ENCODE measurements at regions not wholly inside any gene's neighbourhood (a gene's known extent, or its start where the extent isn't known, plus 50 kb on each side); places are given as distances from the start of the nearest gene placed in this dataset.
A peak's percentile ranks its signal among the peaks of the same experiment; 100 is the strongest.

GRCh38 chr9:113646946-113647914 lies 183.7 kb downstream of the RGS3 start:
- WGBS = 96% methylated on average over 10 of the region's 10 CpGs
- no peak for DNase-seq (ENCODE audit: extremely low spot score)
- Histone ChIP-seq H3K36me3 (ENCODE audit: insufficient read depth) (no peaks in the 10 kb centered on the region), H3K4me1 (ENCODE audit: insufficient read depth) (no peaks in the 10 kb centered on the region), H3K27ac (ENCODE audit: low read depth) (no peak overlapping the region), H3K4me3 (ENCODE audit: low read depth, low read length) (no peak overlapping the region)

GRCh38 chr9:113648048-113648447 lies 184.5 kb downstream of the RGS3 start:
- 82% methylated on average over 2 of the region's 2 CpGs for WGBS
- no peak overlapping the region for H3K27ac ChIP-seq (ENCODE audit: low read depth)

GRCh38 chr9:113648586-113648985 lies 185.1 kb downstream of the RGS3 start:
- H3K36me3 ChIP-seq (ENCODE audit: insufficient read depth) = no peaks in the 10 kb centered on the region
- no peak overlapping the region for H3K4me3 ChIP-seq (ENCODE audit: low read depth, low read length)
- no peak overlapping the region for H3K27ac ChIP-seq (ENCODE audit: low read depth)
- DNase-seq (ENCODE audit: extremely low spot score) = no peak
- 93% methylated on average over 7 of the region's 7 CpGs for WGBS
- H3K4me1 ChIP-seq (ENCODE audit: insufficient read depth) = no peaks in the 10 kb centered on the region

More at GRCh38 chr9:113648048-113648447, 184.5 kb downstream of the RGS3 start:
- Histone ChIP-seq H3K36me3 (ENCODE audit: insufficient read depth) (no peaks in the 10 kb centered on the region), H3K4me1 (ENCODE audit: insufficient read depth) (no peaks in the 10 kb centered on the region), H3K4me3 (ENCODE audit: low read depth, low read length) (no peak overlapping the region)
- DNase-seq (ENCODE audit: extremely low spot score) = no peak

GRCh38 chr9:113649054-113649453 lies 185.5 kb downstream of the RGS3 start:
- Histone ChIP-seq H3K27ac (ENCODE audit: low read depth) (no peak overlapping the region), H3K4me1 (ENCODE audit: insufficient read depth) (no peaks in the 10 kb centered on the region), H3K4me3 (ENCODE audit: low read depth, low read length) (no peak overlapping the region), H3K36me3 (ENCODE audit: insufficient read depth) (no peaks in the 10 kb centered on the region)
- 43% methylated on average over 11 of the region's 11 CpGs for WGBS
- DNase-seq (ENCODE audit: extremely low spot score) = no peak

GRCh38 chr9:113649855-113650206 lies 186.3 kb downstream of the RGS3 start:
- H3K4me1 ChIP-seq (ENCODE audit: insufficient read depth) = no peaks in the 10 kb centered on the region
- H3K36me3 ChIP-seq (ENCODE audit: insufficient read depth) = no peaks in the 10 kb centered on the region
- 98% methylated on average over 2 of the region's 2 CpGs for WGBS
- H3K27ac ChIP-seq (ENCODE audit: low read depth) = no peak overlapping the region
- no peak for DNase-seq (ENCODE audit: extremely low spot score)
- H3K4me3 ChIP-seq (ENCODE audit: low read depth, low read length) = no peak overlapping the region

- no peak for DNase-seq (ENCODE audit: extremely low spot score)
- 87% methylated on average over 16 of the region's 16 CpGs for WGBS
- no peak overlapping the region for H3K4me3 ChIP-seq (ENCODE audit: low read depth, low read length)
- H3K36me3 ChIP-seq (ENCODE audit: insufficient read depth) = no peaks in the 10 kb centered on the region
- H3K4me1 ChIP-seq (ENCODE audit: insufficient read depth) = no peaks in the 10 kb centered on the region
- H3K27ac ChIP-seq (ENCODE audit: low read depth) = no peak overlapping the region
These were observed 186.9 kb downstream of the RGS3 start for GRCh38 chr9:113650207-113651131.

- no peak overlapping the region for H3K4me3 ChIP-seq (ENCODE audit: low read depth, low read length)
- H3K36me3 ChIP-seq (ENCODE audit: insufficient read depth) = no peaks in the 10 kb centered on the region
- no peaks in the 10 kb centered on the region for H3K4me1 ChIP-seq (ENCODE audit: insufficient read depth)
- no peak for DNase-seq (ENCODE audit: extremely low spot score)
- H3K27ac ChIP-seq (ENCODE audit: low read depth) = no peak overlapping the region
- WGBS = 96% methylated on average over 3 of the region's 3 CpGs
These were observed 188.4 kb downstream of the RGS3 start for GRCh38 chr9:113651896-113652295.

GRCh38 chr9:113652355-113653152 lies 189.0 kb downstream of the RGS3 start:
- WGBS = 84% methylated on average over 6 of the region's 6 CpGs
- Histone ChIP-seq H3K4me3 (ENCODE audit: low read depth, low read length) (no peak overlapping the region), H3K4me1 (ENCODE audit: insufficient read depth) (no peaks in the 10 kb centered on the region), H3K36me3 (ENCODE audit: insufficient read depth) (no peaks in the 10 kb centered on the region), H3K27ac (ENCODE audit: low read depth) (no peak overlapping the region)
- no peak for DNase-seq (ENCODE audit: extremely low spot score)

- Histone ChIP-seq H3K4me3 (ENCODE audit: low read depth, low read length) (no peak overlapping the region), H3K27ac (ENCODE audit: low read depth) (no peak overlapping the region), H3K36me3 (ENCODE audit: insufficient read depth) (no peaks in the 10 kb centered on the region), H3K4me1 (ENCODE audit: insufficient read depth) (no peaks in the 10 kb centered on the region)
- 69% methylated on average over 11 of the region's 11 CpGs for WGBS
- no peak for DNase-seq (ENCODE audit: extremely low spot score)
These were observed 190.4 kb downstream of the RGS3 start for GRCh38 chr9:113653746-113654604.

GRCh38 chr9:113654605-113655428 lies 191.3 kb downstream of the RGS3 start:
- WGBS = 25% methylated on average over 13 of the region's 13 CpGs
- DNase-seq (ENCODE audit: extremely low spot score) = peak; percentile 51
- Histone ChIP-seq H3K27ac (ENCODE audit: low read depth) (no peak overlapping the region), H3K36me3 (ENCODE audit: insufficient read depth) (no peaks in the 10 kb centered on the region), H3K4me1 (ENCODE audit: insufficient read depth) (no peaks in the 10 kb centered on the region), H3K4me3 (ENCODE audit: low read depth, low read length) (no peak overlapping the region)

GRCh38 chr9:113656771-113657670 lies 193.5 kb downstream of the RGS3 start:
- Histone ChIP-seq H3K36me3 (ENCODE audit: insufficient read depth) (no peaks in the 10 kb centered on the region), H3K4me1 (ENCODE audit: insufficient read depth) (no peaks in the 10 kb centered on the region), H3K27ac (ENCODE audit: low read depth) (no peak overlapping the region), H3K4me3 (ENCODE audit: low read depth, low read length) (no peak overlapping the region)
- DNase-seq (ENCODE audit: extremely low spot score) = no peak
- 66% methylated on average over 21 of the region's 21 CpGs for WGBS

Measured in urinary bladder (tissue), 3 donors.